ENCODE measurements at regions not wholly inside any gene's neighbourhood (a gene's known extent, or its start where the extent isn't known, plus 50 kb on each side); places are given as distances from the start of the nearest gene placed in this dataset.

- DNase-seq (ENCODE audit: low spot score): no peak
These were observed 382.3 kb upstream of the ID4 start for GRCh38 chr6:19454721-19455392.

- DNase-seq (ENCODE audit: low spot score): no peak
These were observed 373.9 kb upstream of the ID4 start for GRCh38 chr6:19463250-19463649.

GRCh38 chr6:19463925-19464324 lies 373.2 kb upstream of the ID4 start:
- DNase-seq (ENCODE audit: low spot score): no peak

- DNase-seq (ENCODE audit: low spot score): peak; percentile 77
These were observed 371.9 kb upstream of the ID4 start for GRCh38 chr6:19465256-19465655.

GRCh38 chr6:19465760-19466159 lies 371.4 kb upstream of the ID4 start:
- no peak for DNase-seq (ENCODE audit: low spot score)

GRCh38 chr6:19470333-19470732 lies 366.8 kb upstream of the ID4 start:
- DNase-seq (ENCODE audit: low spot score): no peak

- DNase-seq (ENCODE audit: low spot score): no peak
These were observed 365.0 kb upstream of the ID4 start for GRCh38 chr6:19472153-19472552.

- no peak for DNase-seq (ENCODE audit: low spot score)
These were observed 364.3 kb upstream of the ID4 start for GRCh38 chr6:19472850-19473249.

- DNase-seq (ENCODE audit: low spot score): no peak
These were observed 359.6 kb upstream of the ID4 start for GRCh38 chr6:19477563-19477962.

- no peak for DNase-seq (ENCODE audit: low spot score)
These were observed 358.9 kb upstream of the ID4 start for GRCh38 chr6:19478273-19478672.

- DNase-seq (ENCODE audit: low spot score): no peak
These were observed 358.2 kb upstream of the ID4 start for GRCh38 chr6:19478992-19479391.

GRCh38 chr6:19479551-19479950 lies 357.6 kb upstream of the ID4 start:
- DNase-seq (ENCODE audit: low spot score): no peak

- DNase-seq (ENCODE audit: low spot score): no peak
These were observed 344.3 kb upstream of the ID4 start for GRCh38 chr6:19492636-19493405.

GRCh38 chr6:19501737-19502245 lies 335.4 kb upstream of the ID4 start:
- no peak for DNase-seq (ENCODE audit: low spot score)

- no peak for DNase-seq (ENCODE audit: low spot score)
These were observed 334.9 kb upstream of the ID4 start for GRCh38 chr6:19502301-19502700.

- no peak for DNase-seq (ENCODE audit: low spot score)
These were observed 321.2 kb upstream of the ID4 start for GRCh38 chr6:19515939-19516338.

- no peak for DNase-seq (ENCODE audit: low spot score)
These were observed 317.2 kb upstream of the ID4 start for GRCh38 chr6:19519941-19520340.

GRCh38 chr6:19524366-19525186 lies 312.6 kb upstream of the ID4 start:
- DNase-seq (ENCODE audit: low spot score): no peak

GRCh38 chr6:19525673-19526072 lies 311.5 kb upstream of the ID4 start:
- DNase-seq (ENCODE audit: low spot score): no peak

GRCh38 chr6:19530188-19530587 lies 307.0 kb upstream of the ID4 start:
- DNase-seq (ENCODE audit: low spot score): no peak

GRCh38 chr6:19535351-19535750 lies 301.8 kb upstream of the ID4 start:
- DNase-seq (ENCODE audit: low spot score): no peak

GRCh38 chr6:19536838-19537237 lies 300.3 kb upstream of the ID4 start:
- no peak for DNase-seq (ENCODE audit: low spot score)

GRCh38 chr6:19538096-19538495 lies 299.1 kb upstream of the ID4 start:
- DNase-seq (ENCODE audit: low spot score): peak; percentile 68
